Lung (tissue), 11 donors: ENCODE measurements at regions not wholly inside any gene's neighbourhood (a gene's known extent, or its start where the extent isn't known, plus 50 kb on each side); places are given as distances from the start of the nearest gene placed in this dataset.

Experiments
- ATAC-seq: fragments of 200-7000 bp; cut with Tn5 transposase; one replicate; pipeline ENCODE4 v1.9.1; 2020; ENCODE audit warnings: moderate number of reproducible peaks; ENCODE audit not compliant: insufficient read depth, low FRiP score
- DNase-seq, 3 donors: peaks; one replicate each; pipeline ENCODE4 v3.0.0-alpha.2; 2013 to 2017
- H3K27ac ChIP-seq, 2 donors: one replicate each; pipeline ENCODE4 v1.5.1; 2013; ENCODE audit warnings: mild to moderate bottlenecking in 2 of 2, moderate library complexity in 2 of 2, control low read depth in 1 of 2, inconsistent platforms in 1 of 2, low read depth in 1 of 2, low read length in 1 of 2
- H3K27me3 ChIP-seq, 3 donors: one replicate each; pipeline ENCODE4 v1.5.1; 2013; ENCODE audit warnings: low read length in 2 of 3; ENCODE audit not compliant: control insufficient read depth in 3 of 3, insufficient read depth in 3 of 3
- H3K36me3 ChIP-seq, 4 donors: one replicate each; pipeline ENCODE4 v1.5.1; 2013; ENCODE audit warnings: low read length in 4 of 4, mild to moderate bottlenecking in 1 of 4, moderate library complexity in 1 of 4; ENCODE audit not compliant: control insufficient read depth in 4 of 4, insufficient read depth in 4 of 4
- H3K4me1 ChIP-seq, 5 donors: one replicate each; pipeline ENCODE4 v1.5.1; 2013; ENCODE audit warnings: low read length in 5 of 5, mild to moderate bottlenecking in 2 of 5, moderate library complexity in 1 of 5; ENCODE audit not compliant: control insufficient read depth in 5 of 5, insufficient read depth in 5 of 5
- H3K4me3 ChIP-seq: one replicate; pipeline ENCODE4 v1.5.1; 2013; ENCODE audit warnings: mild to moderate bottlenecking, control low read depth, moderate library complexity
- H3K9ac ChIP-seq, 2 donors: one replicate each; pipeline ENCODE4 v1.5.1; 2013; ENCODE audit warnings: low read length in 2 of 2, control low read depth in 1 of 2; ENCODE audit not compliant: insufficient read depth in 1 of 2
- H3K9me3 ChIP-seq, 4 donors: one replicate each; pipeline ENCODE4 v1.5.1; 2013; ENCODE audit warnings: low read length in 3 of 4, mild to moderate bottlenecking in 1 of 4, moderate library complexity in 1 of 4; ENCODE audit not compliant: control insufficient read depth in 4 of 4, insufficient read depth in 3 of 4
- CTCF ChIP-seq: IDR thresholded peaks from 2 replicates; pipeline ENCODE4 v1.5.1; 2012; ENCODE audit warnings: mild to moderate bottlenecking; ENCODE audit errors: control extremely low read depth, extremely low read depth
- WGBS, 2 donors: extraction: QIAGEN DNeasy Blood & Tissue Kit; methylation state at CpG; one replicate each; pipeline ENCODE4 v1.1.7; 2013; 5-methylcytosine and 5-hydroxymethylcytosine counted together
- donor health status: control.
- donor health status: control.
- donor health status: Bipolar disorder and iron deficiency.
- donor health status: healthy.
- donor health status: DM: yes; HTN: yes; CAD: no.

GRCh38 chr9:740221-740620 is 101.3 kb upstream of the DMRT1 start:
- DNase-seq: peak in 1 of 3 donors; percentile 67
- H3K4me3 ChIP-seq: no peak overlapping the region
- peaks cover 3 to 26% (median 13%) of the 10 kb centered on the region in 4 donors for H3K36me3 ChIP-seq
- peaks cover 0 to 8% (median 4%) of the 10 kb centered on the region in 5 donors for H3K4me1 ChIP-seq
- no peak overlapping the region for H3K27ac ChIP-seq
- no peak overlapping the region for H3K9ac ChIP-seq
- 73 to 83% methylated on average over 10 of the region's 10 CpGs for whole genome bisulfite sequencing, 2 donors
- no peak for TF ChIP-seq CTCF
- H3K9me3 ChIP-seq: no peaks in the 10 kb centered on the region
- no peak for ATAC-seq
- no peaks in the 10 kb centered on the region for H3K27me3 ChIP-seq

GRCh38 chr9:742104-742503 is 99.4 kb upstream of the DMRT1 start:
- 96 to 97% methylated on average over 16 of the region's 16 CpGs for WGBS, 2 donors
- DNase-seq: no peak
- H3K27me3 ChIP-seq: no peaks in the 10 kb centered on the region

GRCh38 chr9:742914-743589 is 98.4 kb upstream of the DMRT1 start:
- Histone ChIP-seq H3K27me3 (no peaks in the 10 kb centered on the region), H3K9me3 (peaks cover 0 to 2% (median 0%) of the 10 kb centered on the region in 4 donors), H3K4me3 (no peak overlapping the region), H3K36me3 (peaks cover 3 to 29% (median 17%) of the 10 kb centered on the region in 4 donors), H3K27ac (no peak overlapping the region), H3K4me1 (peaks cover 0 to 5% (median 3%) of the 10 kb centered on the region in 5 donors), H3K9ac (no peak overlapping the region)
- DNase-seq (no peak), ATAC-seq (no peak)
- 92% methylated on average over 8 of the region's 8 CpGs for WGBS, 2 donors
- no peak for TF ChIP-seq CTCF

More at GRCh38 chr9:742104-742503, 99.4 kb upstream of the DMRT1 start:
- peak overlapping the region in 1 of 2 donors; percentile 5 for H3K27ac ChIP-seq
- peaks cover 0 to 7% (median 3%) of the 10 kb centered on the region in 5 donors for H3K4me1 ChIP-seq
- no peak overlapping the region for H3K4me3 ChIP-seq
- no peak overlapping the region for H3K9ac ChIP-seq
- peaks cover 0 to 2% (median 0%) of the 10 kb centered on the region in 4 donors for H3K9me3 ChIP-seq
- no peak for ATAC-seq
- peaks cover 3 to 27% (median 17%) of the 10 kb centered on the region in 4 donors for H3K36me3 ChIP-seq
- TF ChIP-seq CTCF: no peak
